ENCODE measurements at regions not wholly inside any gene's neighbourhood (a gene's known extent, or its start where the extent isn't known, plus 50 kb on each side); places are given as distances from the start of the nearest gene placed in this dataset.

DNA sequence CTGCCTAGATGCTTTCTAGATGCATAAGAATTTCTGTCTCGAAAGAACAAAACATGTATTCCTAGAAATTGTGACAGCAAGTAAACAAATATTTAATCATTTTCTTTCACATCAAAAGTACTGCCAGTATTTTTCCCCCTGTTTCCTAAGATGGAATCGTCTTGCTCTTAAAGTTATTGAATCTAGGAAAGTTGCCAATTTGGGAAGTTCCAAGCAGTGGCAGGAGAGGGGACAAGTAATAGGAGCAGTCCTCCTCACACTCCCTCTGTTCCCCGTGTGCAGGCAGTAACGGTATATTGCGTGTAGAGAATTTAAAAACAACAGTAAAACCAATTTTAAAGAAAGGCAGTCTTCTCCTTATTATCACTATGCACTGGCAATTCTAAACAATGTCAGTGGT is 619.8 kb downstream of the TBL1XR1 start:
- TF ChIP-seq SP1 (CRISPR knock-in tag; conservative IDR thresholded peaks at IDR 0.05), result no peak
- no peak for TF ChIP-seq KAT7 (CRISPR knock-in tag; IDR thresholded peaks at IDR 0.05; ENCODE audit: borderline replicate concordance)
- no peak for TF ChIP-seq ZNF263 (CRISPR knock-in tag; IDR thresholded peaks at IDR 0.05; ENCODE audit: low read depth)
- TF ChIP-seq, protein P1, sequence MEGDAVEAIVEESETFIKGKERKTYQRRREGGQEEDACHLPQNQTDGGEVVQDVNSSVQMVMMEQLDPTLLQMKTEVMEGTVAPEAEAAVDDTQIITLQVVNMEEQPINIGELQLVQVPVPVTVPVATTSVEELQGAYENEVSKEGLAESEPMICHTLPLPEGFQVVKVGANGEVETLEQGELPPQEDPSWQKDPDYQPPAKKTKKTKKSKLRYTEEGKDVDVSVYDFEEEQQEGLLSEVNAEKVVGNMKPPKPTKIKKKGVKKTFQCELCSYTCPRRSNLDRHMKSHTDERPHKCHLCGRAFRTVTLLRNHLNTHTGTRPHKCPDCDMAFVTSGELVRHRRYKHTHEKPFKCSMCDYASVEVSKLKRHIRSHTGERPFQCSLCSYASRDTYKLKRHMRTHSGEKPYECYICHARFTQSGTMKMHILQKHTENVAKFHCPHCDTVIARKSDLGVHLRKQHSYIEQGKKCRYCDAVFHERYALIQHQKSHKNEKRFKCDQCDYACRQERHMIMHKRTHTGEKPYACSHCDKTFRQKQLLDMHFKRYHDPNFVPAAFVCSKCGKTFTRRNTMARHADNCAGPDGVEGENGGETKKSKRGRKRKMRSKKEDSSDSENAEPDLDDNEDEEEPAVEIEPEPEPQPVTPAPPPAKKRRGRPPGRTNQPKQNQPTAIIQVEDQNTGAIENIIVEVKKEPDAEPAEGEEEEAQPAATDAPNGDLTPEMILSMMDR (IDR thresholded peaks at IDR 0.05), result no peak
- TF ChIP-seq ESRRA (CRISPR knock-in tag; IDR thresholded peaks at IDR 0.05; ENCODE audit: borderline replicate concordance), result no peak
- no peak for TF ChIP-seq NFE2L1 (CRISPR knock-in tag; IDR thresholded peaks at IDR 0.05)
- TF ChIP-seq, protein P2, sequence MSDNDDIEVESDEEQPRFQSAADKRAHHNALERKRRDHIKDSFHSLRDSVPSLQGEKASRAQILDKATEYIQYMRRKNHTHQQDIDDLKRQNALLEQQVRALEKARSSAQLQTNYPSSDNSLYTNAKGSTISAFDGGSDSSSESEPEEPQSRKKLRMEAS (CRISPR knock-in tag; IDR thresholded peaks at IDR 0.05), result no peak
- TF ChIP-seq, protein P3, sequence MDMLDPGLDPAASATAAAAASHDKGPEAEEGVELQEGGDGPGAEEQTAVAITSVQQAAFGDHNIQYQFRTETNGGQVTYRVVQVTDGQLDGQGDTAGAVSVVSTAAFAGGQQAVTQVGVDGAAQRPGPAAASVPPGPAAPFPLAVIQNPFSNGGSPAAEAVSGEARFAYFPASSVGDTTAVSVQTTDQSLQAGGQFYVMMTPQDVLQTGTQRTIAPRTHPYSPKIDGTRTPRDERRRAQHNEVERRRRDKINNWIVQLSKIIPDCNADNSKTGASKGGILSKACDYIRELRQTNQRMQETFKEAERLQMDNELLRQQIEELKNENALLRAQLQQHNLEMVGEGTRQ (CRISPR knock-in tag; IDR thresholded peaks at IDR 0.05), result no peak
- TF ChIP-seq, protein P4, sequence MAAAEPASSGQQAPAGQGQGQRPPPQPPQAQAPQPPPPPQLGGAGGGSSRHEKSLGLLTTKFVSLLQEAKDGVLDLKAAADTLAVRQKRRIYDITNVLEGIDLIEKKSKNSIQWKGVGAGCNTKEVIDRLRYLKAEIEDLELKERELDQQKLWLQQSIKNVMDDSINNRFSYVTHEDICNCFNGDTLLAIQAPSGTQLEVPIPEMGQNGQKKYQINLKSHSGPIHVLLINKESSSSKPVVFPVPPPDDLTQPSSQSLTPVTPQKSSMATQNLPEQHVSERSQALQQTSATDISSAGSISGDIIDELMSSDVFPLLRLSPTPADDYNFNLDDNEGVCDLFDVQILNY (CRISPR knock-in tag; IDR thresholded peaks at IDR 0.05), result no peak
- TF ChIP-seq NR3C1 (CRISPR knock-in tag; conservative IDR thresholded peaks at IDR 0.05; ENCODE audit: low read depth), result no peak

Measured in WTC11 (cell line).